Kidney tubule cell (primary cell): ENCODE measurements at regions not wholly inside any gene's neighbourhood (a gene's known extent, or its start where the extent isn't known, plus 50 kb on each side); places are given as distances from the start of the nearest gene placed in this dataset.
"Not testable (repeated sequence)": the region's sequence is repeated elsewhere in the genome, so short reads cannot be mapped to it uniquely, and the experiment has no call there.

Experiments
- DNase-seq: peaks from one replicate; pipeline ENCODE4 v3.0.0-alpha.2; 2018; ENCODE audit warnings: low spot score

DNA sequence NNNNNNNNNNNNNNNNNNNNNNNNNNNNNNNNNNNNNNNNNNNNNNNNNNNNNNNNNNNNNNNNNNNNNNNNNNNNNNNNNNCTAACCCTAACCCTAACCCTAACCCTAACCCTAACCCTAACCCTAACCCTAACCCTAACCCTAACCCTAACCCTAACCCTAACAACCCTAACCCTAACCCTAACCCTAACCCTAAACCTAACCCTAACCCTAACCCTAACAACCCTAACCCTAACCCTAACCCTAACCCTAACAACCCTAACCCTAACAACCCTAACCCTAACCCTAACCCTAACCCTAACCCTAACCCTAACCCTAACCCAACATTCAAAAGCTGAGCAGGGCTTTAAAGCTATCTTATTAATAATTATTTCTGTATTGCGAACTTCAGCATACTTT lies 182.5 kb upstream of the FAM20C start:
- not testable (repeated sequence) for DNase-seq

DNA sequence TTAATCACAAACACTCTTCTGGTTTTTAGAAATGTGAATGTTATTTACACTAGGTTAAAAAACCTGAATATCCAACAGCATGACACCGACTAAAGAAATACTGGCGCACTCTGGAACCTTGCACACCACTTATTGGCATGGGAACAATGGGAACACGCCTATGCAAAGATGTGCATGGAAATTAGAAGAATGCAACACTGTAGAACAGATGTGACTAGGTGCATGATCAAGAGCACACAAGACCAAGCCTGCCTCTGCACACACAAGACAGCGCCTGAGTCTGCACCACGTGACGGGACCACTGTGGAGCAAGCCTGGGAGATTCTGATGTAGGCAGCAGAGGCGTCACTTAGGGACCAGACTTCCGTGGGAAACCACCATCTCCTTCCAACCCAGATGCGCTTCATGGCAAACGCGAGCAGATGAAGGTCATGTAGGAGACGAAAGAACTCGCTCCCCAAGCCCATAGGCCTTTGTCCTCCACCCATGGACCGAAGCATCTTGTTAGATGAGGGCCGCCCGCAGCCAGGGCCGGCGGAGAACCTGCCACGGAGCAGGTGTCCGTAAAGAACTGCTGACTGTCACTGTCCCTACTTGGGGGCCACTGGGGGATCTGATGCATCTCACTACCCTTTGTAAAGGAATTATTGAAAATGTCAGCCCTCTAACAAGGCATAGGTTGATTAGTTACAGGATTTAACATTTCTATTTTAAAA lies 159.6 kb upstream of the FAM20C start:
- not testable (repeated sequence) for DNase-seq

DNA sequence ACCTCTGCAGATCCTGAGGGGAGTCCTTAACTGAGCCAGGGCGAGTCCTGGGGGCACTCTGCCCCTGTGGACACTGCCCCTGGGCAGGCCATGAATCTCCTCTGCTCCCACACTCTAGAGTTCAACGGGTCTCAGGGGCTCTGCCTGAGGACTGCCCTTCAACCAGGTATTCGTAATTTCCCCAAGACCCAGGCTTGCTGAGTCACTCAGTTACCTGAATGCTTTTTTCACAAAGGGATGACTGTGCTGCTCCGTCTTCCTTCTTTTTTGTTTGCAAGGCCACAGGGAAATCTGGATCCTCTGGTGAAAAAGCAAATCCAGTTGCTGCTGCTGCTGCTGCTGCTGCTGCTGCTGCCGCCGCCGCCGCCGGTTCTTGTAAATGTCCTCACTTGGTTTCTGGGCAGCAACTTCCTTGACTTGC lies 157.2 kb upstream of the FAM20C start:
- peak; percentile 32 for DNase-seq

DNA sequence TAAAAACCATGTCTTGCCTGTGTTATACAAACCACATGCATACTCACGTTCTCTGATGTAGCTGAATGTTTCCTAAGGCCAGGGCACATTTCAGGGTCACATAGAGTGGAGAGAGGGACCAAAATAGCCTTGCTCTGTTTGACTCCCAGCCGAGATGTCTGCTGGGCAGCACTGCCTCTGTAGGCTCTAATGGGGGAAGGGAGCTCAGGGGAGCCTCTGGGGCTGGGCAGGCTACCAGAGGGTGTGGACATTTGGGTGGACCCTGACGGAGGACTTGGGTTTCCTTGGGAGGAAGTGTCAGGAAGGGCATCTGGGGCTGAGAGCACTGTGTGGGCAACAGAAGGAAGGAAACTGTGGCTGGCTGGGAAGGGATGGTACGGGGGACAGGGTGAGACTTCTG lies 155.8 kb upstream of the FAM20C start:
- not testable (repeated sequence) for DNase-seq

DNA sequence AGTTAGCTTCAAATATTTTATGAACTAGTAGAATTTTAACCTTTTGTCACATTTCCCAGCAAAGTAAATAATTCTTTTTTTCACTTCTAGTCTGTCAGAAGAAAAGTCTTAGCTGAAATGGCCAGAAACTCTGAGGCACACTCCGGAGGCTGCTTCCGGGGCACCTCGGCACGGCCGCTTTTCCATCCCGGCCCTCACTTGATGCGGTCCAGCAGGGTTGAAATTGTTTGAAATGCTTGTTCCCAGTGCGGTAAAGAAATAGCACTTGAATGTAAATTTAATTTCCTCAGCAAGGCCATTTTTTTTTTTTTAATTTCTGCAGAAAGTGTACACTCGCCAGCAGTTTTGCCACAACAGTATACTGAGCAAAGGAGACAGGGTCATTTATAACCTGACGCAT lies 154.7 kb upstream of the FAM20C start:
- DNase-seq, result not testable (repeated sequence)

DNA sequence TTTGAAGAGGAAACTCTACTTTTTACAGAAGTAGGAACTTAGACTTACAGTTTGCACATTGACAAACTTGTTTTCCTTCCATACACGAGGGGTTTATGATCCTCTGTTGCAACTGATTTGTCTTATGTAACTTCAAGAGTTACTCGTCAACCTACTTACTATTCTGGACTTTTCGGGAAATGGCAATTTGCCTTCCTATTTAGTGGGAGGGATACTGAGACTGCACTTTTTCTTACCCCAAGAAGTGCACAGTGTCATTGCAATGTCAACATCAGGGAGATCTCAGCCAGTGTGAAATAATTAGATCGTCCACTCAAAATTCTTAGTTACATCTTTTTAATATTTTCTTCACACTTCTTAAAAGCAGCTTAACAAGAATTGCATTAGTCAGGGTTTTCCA lies 153.9 kb upstream of the FAM20C start:
- DNase-seq, result not testable (repeated sequence)

DNA sequence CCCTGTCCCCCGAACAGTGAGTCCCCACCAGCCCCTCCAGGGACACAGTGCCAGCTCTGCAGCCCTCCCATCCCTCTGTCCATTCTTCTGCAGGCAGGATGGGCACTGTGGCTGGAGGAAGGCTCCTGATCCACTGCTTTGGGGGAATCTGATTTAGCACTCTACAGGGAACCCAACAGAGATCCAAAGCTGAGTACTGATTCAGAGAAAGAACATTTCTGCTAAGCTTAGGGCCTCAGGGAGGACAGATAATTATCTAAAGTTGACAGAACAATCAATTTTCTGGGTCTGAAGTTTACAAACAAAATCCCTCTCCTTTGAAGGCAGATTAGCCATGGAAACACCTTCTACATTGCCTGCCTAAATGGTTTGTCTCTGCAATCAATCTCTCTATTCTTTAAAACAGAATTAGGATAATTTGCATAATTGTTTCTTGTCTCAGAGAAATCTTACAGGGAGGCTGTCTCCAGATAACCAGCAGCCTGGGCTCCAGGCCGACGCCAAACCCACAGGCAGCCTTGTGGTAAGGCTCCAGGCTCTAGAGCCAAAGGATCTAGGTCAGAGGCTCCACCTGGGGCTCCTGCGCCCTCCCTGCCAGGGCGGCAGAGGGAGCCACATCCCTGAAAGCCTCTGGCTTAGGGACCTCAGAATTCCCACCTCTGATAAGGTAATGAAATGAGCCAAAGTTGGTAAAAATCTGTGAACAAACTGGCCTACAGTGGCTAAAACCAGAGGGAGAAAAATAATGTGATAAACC lies 152.2 kb upstream of the FAM20C start:
- DNase-seq, result peak; percentile 23

DNA sequence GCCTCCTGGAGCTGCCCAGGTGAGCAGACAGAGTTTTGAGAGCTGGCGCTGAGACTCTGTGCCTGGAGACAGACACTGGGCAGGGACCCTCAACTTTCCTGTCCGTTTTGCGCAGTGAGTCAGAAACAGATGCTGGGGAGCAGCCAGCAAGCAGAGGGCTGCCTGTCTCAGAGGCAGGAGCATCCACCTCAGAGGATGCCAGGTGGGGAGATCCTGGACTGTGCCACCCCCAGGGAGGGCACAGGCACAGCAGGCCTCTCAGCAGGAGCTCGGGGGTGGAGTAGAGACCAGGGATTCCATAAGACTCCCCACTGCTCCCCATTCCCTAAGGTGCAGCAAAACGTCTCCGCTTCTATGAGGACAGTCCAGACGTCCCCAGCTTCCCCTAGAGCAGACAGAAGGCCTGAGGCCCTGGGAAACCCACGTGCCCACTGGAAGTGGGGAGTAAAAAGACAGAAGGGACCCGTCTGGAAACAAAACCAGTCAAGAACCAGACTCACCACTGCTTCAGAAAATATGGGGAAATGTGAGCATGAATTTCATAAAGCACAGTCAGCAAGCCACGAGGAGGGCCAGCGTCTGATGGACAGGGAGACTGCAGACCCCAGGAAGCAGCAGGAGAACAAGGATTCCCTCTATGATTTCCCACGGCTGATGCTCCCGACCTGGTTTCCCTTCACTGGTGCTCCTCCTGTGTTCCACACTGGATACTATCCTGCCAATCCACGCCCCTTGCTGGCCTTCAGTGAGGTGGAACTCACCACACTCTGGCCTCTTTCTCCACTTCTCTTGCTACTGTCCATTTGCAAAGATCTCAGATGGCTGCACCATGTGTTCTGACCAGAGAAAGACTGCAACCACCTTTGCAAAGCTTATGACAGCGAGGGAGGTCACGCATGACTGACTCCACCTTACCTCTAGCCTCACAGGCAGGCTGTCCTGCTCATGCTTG lies 151.3 kb upstream of the FAM20C start:
- DNase-seq, result peak; percentile 38

DNA sequence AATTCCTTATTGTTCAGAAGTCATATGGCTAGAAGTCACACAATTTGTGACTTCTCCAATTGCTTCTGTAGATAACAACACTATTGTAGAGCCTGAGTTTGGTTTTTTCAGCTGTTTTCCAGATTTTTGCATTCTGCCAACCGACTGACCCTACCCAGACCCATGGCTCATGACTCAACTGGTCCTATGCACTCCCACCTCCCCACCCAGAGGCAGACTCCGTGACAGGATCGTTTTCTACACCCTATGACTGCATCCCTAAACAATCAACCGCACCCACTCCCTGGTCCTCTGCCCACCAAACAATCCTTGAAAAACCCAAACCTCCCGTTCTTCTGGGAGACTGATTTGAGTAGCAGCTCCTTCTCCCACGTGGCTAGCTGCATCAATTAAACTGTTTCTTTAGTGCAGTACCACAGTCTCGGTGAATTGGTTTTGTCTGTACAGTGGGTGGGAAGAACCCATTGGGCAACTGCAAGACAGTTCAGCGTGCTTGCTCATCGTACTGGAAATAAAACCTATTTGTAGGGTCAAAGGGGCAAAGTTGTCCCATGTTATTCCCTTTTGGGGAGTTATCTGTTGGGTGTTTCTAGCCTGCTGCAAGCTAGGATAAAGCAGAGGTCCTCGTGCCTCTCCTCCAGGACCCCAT lies 150.3 kb upstream of the FAM20C start:
- DNase-seq, result no peak

DNA sequence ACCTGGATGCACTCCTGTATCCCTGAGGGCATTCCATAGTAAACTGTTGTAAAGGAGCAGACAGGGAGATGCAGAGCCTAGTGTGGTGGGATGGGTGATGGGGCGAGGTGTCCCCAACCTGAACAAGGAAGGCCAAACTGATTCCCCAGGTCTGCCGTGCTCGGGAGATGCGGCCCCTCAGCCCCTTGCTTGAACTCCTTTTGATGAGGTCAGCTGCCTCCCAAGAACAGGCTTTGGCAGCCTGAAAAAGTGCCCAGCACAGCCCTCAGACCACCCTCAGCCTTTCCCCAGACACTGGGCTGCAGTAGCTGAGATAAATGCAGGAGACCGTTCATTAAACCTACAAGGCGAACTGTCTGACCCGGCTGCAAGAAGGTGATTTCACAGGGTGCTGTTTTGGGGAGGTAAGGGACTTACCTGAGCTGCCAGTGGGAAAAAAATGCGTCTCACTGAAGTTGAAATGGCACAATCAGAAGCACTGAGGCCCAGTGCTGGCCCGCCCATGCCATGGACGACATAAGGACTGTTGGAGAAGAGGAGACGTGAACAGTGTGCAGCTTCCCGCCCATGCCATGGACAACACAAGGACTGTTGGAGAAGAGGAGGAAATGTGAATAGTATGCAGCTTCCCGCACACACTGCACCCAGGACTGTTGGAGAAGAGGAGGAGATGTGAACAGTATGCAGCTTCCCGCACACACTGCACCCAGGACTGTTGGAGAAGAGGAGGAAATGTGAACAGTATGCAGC lies 148.4 kb upstream of the FAM20C start:
- no peak for DNase-seq

DNA sequence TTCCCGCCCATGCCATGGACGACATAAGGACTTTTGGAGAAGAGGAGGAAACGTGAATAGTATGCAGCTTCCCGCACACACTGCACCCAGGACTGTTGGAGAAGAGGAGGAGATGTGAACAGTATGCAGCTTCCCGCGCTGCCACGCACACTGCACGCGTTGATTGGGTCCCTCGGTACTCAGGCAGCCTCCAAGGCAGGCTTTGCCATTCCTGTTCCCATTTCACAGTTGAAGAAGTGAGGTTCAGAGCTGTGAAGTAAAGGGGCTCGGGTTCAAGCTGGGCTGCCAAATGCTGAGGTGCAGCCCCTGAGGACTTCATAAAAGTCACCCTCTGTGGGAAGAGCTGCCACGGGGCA lies 147.9 kb upstream of the FAM20C start:
- no peak for DNase-seq

DNA sequence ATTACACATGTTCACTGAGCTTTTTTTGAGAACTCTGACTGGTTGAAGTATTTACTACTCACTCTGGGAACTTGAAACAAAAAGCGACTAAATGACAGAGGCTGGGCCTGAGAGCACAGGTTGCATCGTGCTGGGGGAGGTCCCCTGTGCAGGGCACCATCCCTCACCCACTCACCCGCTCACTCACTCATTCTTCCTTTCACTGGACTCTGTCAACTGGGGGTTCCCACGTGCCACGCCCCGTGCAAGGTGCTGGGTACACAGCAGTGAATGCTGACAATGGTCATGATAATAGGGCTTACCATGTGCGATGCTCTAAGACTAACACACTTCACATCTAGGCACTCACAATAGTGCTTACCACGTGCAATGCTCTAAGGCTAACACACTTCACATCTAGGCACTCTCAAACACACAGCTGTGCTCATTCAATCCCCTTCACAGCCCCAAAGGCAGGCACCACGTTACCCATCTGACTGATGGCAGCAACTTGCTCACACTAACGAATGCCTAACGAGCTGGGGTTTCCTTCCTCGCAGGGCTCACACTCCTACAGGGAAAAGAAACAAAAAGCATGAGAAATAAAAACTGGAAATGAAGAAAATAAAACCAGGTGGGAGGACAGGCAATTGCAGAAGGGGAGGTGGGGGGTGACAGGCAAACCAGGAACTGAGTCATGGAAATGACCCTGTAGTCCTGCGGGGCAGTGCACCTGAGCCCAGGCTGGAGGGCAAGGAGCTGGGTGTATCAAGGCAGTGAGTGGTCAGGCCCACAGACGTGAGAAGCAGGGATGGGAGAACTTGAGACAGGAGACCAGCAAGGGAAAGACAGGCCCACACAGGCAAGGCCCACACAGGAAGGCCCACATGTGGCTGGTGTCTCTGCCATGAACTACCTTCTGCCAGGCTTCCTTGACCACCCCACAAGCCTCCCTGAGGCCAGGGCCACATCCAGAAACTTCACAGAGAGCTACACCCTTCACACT lies 147.0 kb upstream of the FAM20C start:
- no peak for DNase-seq

DNA sequence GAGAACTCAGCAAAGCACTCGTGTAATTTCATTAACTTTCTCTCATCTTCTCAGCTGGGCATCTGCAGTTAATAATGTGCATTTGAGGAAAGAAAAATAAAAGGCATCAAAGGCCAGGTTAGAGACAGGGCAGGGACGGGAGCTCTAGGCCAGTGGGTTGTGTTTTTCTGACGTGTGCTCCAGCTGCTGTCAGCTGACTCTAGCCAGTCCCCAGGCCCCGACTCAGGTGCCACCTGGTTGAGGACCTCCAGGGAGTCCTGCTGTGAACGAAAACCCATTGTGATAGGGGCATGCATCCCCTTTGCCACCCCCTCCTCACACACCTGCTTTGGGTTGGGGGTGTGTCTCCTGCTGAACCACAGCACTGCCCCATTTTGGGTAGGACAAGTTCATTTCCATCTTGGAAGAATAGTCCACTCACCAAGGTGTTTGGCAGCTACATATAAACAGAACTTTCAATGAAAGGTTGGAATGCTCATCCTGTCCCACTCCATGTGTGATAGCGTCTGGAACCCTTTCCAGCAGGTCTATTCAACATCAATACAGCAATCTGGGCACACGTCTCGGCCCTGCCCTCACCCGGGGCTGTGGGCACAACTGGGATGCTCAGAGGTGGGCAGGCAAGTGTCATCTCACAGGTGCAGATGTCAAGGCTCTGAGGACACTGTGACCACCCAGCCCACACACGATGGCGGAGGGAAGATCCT lies 146.1 kb upstream of the FAM20C start:
- DNase-seq, result no peak

DNA sequence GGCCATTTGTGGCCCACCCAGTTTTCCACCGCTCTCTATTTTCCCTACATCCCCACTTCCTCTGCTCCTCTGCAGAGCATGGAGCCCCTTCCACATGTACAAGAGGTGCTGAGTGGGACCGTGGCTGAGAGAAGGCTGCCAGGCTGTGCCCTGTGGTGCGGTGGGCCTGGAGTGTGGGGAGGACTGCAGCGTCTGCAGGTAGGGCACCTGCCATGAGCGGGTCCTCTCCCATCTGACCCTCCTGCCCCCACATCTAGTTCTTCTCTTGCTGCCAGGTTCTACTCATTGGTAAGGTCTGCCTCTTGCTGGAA lies 145.6 kb upstream of the FAM20C start:
- no peak for DNase-seq

DNA sequence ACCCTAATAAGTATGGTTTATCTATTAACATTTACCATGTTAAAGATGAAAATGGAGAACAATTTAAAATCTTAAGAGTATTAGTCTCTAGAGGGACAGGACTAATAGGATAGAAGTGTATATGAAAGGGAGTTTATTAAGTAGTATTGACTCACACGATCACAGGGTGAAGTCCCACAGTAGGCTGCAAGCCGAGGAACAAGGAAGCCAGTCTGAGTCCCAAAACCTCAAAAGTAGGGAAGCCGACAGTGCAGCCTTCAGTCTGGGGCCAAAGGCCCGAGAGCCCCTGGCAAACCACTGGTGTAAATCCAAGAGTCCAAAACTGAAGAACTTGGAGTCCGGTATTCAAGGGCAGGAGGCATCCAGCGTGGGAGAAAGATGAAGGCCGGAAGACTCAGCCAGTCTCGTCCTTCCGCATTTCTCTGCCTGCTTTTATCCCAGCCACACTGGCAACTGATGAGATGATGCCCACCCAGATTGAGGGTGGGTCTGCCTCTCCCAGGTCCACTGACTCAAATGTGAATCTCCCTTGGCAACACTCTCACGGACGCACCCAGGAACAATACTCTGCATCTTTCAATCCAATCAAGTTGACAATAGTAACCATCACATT lies 140.8 kb upstream of the FAM20C start:
- DNase-seq, result no peak

DNA sequence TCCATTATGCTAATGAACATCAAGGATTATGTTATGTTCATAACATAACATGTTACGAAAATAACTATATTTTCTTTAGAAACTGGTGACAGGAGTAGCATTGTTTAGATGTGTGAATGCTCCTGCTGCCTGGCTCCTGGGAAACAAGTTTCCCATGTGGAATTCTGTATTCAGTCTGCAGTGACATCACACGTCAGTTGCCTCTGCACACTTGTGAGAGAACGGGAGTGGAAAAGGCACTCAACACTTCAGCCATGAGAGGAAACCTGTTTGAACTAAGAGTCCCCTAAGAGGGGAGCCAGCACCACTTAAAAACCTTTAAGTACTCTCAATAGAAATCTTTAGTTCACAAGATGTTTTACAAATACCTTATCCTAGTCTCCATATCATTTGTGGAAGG lies 140.3 kb upstream of the FAM20C start:
- no peak for DNase-seq

DNA sequence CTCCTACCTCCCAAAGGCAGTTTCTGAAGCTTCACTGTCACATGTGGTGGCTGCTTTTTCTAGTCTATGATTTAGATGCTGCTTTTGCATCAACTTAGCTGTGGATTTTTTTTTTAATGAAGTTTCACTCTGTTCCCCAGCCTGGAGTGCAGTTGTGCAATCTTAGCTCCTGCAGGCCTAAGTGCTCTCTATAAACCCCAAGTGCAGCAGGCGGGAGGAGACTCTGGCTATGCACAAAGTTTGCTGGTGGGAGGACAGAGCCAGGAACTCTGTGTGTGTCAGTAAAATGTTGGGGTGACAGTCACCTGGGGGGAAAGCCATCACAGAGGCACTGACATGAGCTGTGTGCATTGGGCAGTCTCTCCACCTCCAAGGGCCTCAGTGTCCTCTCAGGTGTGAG lies 138.8 kb upstream of the FAM20C start:
- no peak for DNase-seq

DNA sequence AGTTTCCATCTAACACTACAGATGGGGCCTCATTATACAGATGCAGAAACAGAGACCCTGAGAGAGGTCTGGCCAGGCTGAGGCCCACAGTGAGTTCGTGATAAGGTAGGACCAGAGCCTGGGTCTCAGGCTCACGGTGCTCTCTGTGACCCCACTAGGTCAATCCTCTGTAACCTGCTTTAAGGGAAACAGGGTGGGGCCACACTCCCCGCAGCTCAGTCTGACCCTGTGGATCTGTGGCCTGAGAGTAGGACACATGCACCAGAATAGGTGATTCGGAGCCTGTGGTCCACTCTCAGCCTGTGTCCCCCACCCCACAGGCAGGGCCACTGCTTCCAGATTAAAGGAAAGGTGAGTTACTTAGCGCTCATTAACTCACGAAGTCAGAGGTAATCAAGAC lies 137.8 kb upstream of the FAM20C start:
- DNase-seq, result no peak

DNA sequence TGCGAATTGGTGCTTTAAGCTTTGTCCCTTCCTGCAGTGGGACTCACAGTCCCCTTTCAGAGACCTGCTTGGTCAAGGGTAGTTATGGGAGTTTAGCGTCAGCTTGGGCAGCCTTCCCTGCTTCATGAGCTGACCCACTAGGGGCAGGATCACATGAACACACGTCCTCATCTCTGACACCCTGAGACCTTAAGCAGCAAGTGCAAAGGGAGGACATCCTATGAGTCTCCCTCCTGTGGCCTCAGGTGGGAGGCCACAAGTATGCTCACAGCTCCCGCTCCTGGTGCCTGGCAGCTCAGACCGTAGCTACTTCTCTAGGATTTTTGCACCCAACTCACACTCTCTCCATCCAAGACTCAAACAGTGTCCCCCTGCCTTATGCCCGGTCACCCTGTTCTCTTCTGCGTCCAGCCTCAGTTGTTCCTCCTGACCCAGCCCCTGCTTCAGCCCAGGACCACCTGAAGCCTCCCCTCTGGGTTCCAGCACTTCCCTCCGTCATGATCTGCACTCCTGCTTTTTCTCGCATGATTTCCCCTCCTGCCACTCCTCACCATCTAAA lies 136.6 kb upstream of the FAM20C start:
- no peak for DNase-seq
